IPS-20b (cell line): ENCODE measurements at regions not wholly inside any gene's neighbourhood (a gene's known extent, or its start where the extent isn't known, plus 50 kb on each side); places are given as distances from the start of the nearest gene placed in this dataset.

Experiments
- H3K27ac ChIP-seq: one replicate; pipeline ENCODE4 v1.5.1; 2013; ENCODE audit warnings: low read length
- H3K27me3 ChIP-seq: 2 replicates; pipeline ENCODE4 v1.6.1; 2013; ENCODE audit warnings: mild to moderate bottlenecking, low read length, inconsistent platforms; ENCODE audit not compliant: insufficient read depth
- H3K36me3 ChIP-seq: 2 replicates; pipeline ENCODE4 v1.6.1; 2013; ENCODE audit warnings: low read depth, mild to moderate bottlenecking, inconsistent platforms, low read length, moderate library complexity; ENCODE audit not compliant: insufficient read depth
- H3K4me1 ChIP-seq: 2 replicates; pipeline ENCODE4 v1.6.1; 2013; ENCODE audit warnings: mild to moderate bottlenecking, control low read depth, inconsistent platforms, low read length, moderate library complexity; ENCODE audit not compliant: insufficient read depth
- H3K4me3 ChIP-seq: 2 replicates; pipeline ENCODE4 v1.5.1; 2013; ENCODE audit warnings: mild to moderate bottlenecking, low read length, inconsistent platforms
- H3K9ac ChIP-seq: 2 replicates; pipeline ENCODE4 v1.6.1; 2013; ENCODE audit warnings: low read depth, mild to moderate bottlenecking, inconsistent platforms, low read length, moderate library complexity
- H3K9me3 ChIP-seq: 2 replicates; pipeline ENCODE4 v1.6.1; 2013; ENCODE audit warnings: mild to moderate bottlenecking, low read depth, low read length, inconsistent platforms; ENCODE audit not compliant: insufficient read depth

DNA sequence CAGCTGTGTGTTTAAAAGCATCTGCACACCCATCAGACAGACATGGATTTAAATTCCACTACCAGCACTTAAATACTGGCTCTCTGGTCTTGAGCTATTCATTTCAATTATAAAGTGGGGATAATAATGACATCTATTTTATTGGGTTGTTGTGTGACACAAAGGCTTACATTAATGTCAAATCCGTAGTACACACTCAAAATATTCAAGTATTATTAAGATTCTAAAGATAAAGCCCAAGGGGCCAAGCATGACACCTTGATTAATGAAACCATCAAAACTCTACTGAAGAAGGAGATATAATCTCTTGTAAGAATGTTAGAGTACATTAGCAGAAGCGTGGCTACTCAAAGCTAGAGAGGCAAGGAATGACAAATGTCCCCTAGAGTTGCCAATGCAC lies 743.0 kb downstream of the KCTD16 start:
- H3K9me3 ChIP-seq: no peaks in the 10 kb centered on the region
- no peaks in the 10 kb centered on the region for H3K4me1 ChIP-seq
- no peak overlapping the region for H3K9ac ChIP-seq
- no peak overlapping the region for H3K4me3 ChIP-seq
- H3K27me3 ChIP-seq: no peaks in the 10 kb centered on the region
- H3K36me3 ChIP-seq: no peaks in the 10 kb centered on the region
- H3K27ac ChIP-seq: no peak overlapping the region

DNA sequence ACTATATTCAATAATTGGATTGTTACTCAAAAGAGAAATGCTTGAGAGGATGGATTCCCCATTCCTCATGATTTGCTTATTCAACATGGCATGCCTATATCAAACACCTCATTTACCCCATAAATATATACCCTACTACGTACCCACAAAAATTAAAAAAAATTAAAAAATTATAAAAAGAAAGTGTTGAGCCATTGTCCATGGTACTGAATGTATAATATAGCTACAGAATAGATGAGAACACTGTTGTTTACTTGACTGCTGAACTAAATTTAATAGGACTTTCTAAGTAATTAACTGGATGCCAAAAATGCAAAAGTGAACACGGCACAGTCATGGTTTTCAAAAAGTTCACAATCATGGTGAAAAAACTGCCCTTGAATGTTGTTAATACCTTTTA lies 725.8 kb downstream of the KCTD16 start:
- Histone ChIP-seq H3K27ac (no peak overlapping the region), H3K4me3 (no peak overlapping the region), H3K4me1 (no peaks in the 10 kb centered on the region), H3K27me3 (no peaks in the 10 kb centered on the region), H3K9ac (no peak overlapping the region), H3K9me3 (no peaks in the 10 kb centered on the region), H3K36me3 (no peaks in the 10 kb centered on the region)

DNA sequence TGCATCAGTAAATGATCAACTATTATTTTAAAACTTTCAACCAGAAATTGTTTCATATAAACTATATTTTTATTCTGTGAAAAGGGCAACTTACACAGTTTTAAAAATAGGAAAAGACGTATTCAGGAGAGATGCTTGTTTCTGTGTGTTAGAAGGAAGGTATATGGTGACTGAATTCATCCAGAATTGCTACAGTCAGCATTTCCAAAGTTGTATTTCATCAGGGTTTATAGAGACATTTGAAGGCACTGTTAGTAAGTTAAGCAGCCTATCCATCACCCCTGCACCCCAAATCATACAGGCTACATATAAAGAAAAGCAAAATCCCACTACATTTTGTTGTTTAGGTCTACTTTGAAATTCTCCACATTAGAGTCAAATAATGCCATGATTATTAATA lies 716.0 kb downstream of the KCTD16 start:
- Histone ChIP-seq H3K36me3 (no peaks in the 10 kb centered on the region), H3K9ac (no peak overlapping the region), H3K9me3 (no peaks in the 10 kb centered on the region), H3K27me3 (no peaks in the 10 kb centered on the region), H3K4me3 (no peak overlapping the region), H3K4me1 (no peaks in the 10 kb centered on the region), H3K27ac (no peak overlapping the region)

DNA sequence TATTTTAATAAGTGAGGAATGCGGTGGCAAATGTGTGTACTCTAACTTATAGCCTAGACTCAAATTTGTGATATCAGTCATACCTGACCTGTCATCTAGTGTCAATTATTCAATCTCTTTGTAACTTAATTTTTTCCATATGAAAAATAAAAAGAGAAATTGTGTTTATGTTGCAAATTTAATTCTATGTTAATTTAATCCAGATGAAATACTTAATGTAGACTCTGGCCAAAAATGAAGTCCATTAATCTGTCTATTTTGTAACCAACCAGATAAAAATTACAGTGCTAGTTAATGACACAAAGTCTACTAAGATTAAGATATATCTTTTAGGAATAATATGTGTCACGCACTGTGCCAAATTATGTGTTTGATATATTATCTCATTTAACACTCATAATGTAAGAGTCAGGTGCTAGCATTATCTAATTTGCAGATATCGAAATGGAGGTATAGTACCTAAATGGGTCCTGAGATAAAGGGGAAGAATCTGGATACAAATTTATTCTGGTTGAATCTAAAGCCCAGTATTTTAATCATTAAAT lies 712.1 kb downstream of the KCTD16 start:
- H3K4me3 ChIP-seq: no peak overlapping the region
- H3K9me3 ChIP-seq: no peaks in the 10 kb centered on the region
- H3K9ac ChIP-seq: no peak overlapping the region
- no peak overlapping the region for H3K27ac ChIP-seq
- H3K4me1 ChIP-seq: no peaks in the 10 kb centered on the region
- H3K36me3 ChIP-seq: no peaks in the 10 kb centered on the region
- no peaks in the 10 kb centered on the region for H3K27me3 ChIP-seq

DNA sequence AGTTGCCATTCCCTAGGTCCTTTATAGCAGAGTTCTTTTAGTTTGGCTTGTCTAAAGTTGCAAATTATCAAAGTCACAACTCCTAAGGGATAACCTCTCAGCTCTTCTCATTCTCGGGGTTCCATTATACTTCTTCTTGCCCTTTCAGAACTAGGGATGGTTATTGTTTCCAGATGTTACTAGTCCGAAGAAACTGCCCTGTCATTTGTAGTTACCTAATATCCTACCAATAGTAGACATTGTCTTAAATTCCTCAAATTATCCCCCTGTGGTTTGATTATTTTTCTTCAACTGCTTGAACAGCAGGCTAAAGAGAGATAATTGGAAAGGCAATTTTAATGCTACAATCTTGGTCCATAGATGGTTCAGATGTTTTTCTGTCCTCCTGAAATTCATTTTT lies 709.8 kb downstream of the KCTD16 start:
- Histone ChIP-seq H3K9ac (no peak overlapping the region), H3K27me3 (no peaks in the 10 kb centered on the region), H3K4me3 (no peak overlapping the region), H3K4me1 (no peaks in the 10 kb centered on the region), H3K27ac (no peak overlapping the region), H3K9me3 (no peaks in the 10 kb centered on the region), H3K36me3 (no peaks in the 10 kb centered on the region)

DNA sequence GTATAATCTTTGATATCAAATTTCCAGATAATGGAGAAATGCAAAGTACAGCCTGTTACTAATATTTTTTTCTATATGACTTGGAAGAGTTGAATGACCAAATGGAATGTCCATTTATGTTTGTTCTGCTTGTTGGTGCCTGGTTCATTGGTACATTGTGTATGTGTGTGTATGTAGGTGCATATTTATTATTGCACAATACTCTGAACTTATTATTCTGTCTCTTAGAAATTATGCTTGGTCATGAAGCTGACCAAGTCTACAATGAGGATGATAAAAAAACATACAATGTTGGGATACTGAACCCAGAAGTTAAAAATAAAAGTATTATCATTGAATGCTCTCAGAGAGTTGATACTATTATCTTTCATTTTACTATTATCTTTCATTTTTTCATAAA lies 706.3 kb downstream of the KCTD16 start:
- Histone ChIP-seq H3K4me1 (no peaks in the 10 kb centered on the region), H3K9ac (no peak overlapping the region), H3K4me3 (no peak overlapping the region), H3K9me3 (no peaks in the 10 kb centered on the region), H3K36me3 (no peaks in the 10 kb centered on the region), H3K27ac (no peak overlapping the region), H3K27me3 (no peaks in the 10 kb centered on the region)

DNA sequence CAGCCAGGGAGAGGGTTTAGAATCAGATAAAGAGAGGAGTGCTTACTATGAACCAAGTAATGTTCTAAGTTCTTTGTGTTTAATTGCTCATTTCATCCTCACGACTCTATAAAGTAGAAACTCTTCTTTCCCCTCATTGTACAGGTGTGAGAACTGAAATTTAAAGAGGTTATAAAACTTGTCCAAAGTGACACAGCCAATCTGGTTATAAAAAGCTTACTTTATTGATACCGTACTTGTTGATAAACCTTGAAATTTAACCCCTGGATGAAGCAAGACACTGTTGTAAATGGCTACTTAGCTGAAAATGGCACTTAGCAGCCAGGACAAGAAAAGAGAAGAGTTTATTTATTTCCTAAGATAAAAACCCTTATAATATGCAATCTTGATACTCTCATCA lies 702.4 kb downstream of the KCTD16 start:
- H3K4me1 ChIP-seq: no peaks in the 10 kb centered on the region
- no peak overlapping the region for H3K27ac ChIP-seq
- no peak overlapping the region for H3K4me3 ChIP-seq
- H3K9ac ChIP-seq: no peak overlapping the region
- H3K36me3 ChIP-seq: no peaks in the 10 kb centered on the region
- no peaks in the 10 kb centered on the region for H3K27me3 ChIP-seq
- no peaks in the 10 kb centered on the region for H3K9me3 ChIP-seq

DNA sequence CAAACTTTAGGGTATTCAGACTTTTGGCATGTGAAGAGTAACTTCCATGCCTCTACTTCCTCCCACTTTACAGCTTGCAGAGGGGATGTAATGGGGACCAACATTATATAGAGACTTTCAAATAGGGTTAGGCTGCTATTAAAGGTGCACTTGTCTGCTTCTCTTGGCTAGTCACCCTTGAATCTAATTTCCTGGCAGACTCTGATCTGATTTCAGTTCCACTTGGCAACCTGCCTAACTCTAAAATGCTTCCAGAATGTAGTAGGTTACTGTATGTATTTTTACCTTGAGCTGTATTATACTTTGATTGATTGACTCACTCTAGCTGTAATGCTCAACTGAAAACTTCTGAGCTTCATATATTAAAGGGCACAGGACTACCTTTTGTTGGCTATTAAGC lies 693.4 kb downstream of the KCTD16 start:
- Histone ChIP-seq H3K9me3 (no peaks in the 10 kb centered on the region), H3K4me3 (no peak overlapping the region), H3K36me3 (no peaks in the 10 kb centered on the region), H3K4me1 (no peaks in the 10 kb centered on the region), H3K27me3 (no peaks in the 10 kb centered on the region), H3K9ac (no peak overlapping the region), H3K27ac (no peak overlapping the region)

DNA sequence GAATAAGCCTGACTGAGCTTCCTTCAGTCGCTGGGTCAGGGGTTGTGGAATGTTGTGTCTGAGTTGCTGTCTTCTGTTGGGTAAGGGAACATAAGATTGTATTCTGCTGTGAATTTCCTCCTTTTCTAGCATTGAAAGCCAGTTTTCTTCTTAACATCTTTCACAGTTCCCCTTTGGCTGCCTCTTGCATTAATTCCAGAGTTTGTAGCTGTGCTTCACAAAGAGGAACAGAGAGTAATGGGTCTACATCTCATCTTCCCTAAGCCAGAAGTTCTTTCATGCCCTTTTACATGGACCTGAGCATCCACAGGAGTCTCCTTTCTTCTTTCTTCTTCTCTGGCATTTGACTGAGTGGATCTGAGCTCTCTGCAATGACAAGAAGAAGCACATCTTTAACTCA lies 686.8 kb downstream of the KCTD16 start:
- no peak overlapping the region for H3K9ac ChIP-seq
- H3K4me1 ChIP-seq: no peaks in the 10 kb centered on the region
- no peak overlapping the region for H3K4me3 ChIP-seq
- no peaks in the 10 kb centered on the region for H3K9me3 ChIP-seq
- H3K27me3 ChIP-seq: no peaks in the 10 kb centered on the region
- H3K27ac ChIP-seq: no peak overlapping the region
- no peaks in the 10 kb centered on the region for H3K36me3 ChIP-seq

DNA sequence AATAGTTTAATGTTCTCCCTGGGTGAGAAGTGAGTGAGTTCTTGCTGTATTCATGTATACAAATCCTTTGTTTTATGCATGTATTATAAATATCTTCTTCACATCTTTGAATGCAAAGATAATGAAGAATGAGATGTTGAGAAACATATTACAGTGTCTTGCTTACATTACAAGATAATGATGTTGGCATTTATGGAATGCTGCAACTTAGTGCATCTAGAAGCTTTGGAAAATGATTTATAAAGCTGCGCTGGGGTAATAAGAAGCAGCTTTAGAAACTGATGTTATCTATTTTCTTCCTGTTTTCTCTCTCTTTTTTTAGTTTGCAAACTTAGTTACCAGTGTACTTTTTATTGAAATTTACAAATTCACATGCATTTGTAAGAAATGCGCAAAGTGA lies 673.4 kb downstream of the KCTD16 start:
- no peak overlapping the region for H3K27ac ChIP-seq

DNA sequence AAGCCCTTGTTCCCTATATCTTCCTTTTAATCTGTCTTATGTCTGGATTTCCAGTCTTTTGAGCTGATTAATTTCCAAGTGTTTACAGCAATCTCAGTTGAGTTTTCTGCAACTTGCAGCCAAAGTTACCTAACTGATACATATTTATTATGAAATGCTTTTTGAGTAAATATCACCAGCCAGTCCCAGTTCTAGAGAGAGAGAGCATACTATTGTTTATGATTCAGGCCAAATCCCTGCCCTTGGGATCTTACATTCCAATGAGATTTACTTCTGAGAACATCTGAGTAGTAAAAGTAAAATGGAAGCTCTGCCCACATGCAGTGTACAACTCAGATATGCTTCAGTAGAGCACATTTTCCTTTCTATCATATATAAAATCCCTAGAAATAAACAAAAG lies 661.7 kb downstream of the KCTD16 start:
- no peak overlapping the region for H3K9ac ChIP-seq
- H3K27ac ChIP-seq: no peak overlapping the region
- no peak overlapping the region for H3K4me3 ChIP-seq
- no peaks in the 10 kb centered on the region for H3K36me3 ChIP-seq
- H3K9me3 ChIP-seq: no peaks in the 10 kb centered on the region
- H3K27me3 ChIP-seq: no peaks in the 10 kb centered on the region
- H3K4me1 ChIP-seq: no peaks in the 10 kb centered on the region

More for the DNA sequence above, 673.4 kb downstream of the KCTD16 start:
- Histone ChIP-seq H3K4me3 (no peak overlapping the region), H3K27me3 (no peaks in the 10 kb centered on the region), H3K9me3 (no peaks in the 10 kb centered on the region), H3K4me1 (no peaks in the 10 kb centered on the region), H3K9ac (no peak overlapping the region), H3K36me3 (no peaks in the 10 kb centered on the region)

DNA sequence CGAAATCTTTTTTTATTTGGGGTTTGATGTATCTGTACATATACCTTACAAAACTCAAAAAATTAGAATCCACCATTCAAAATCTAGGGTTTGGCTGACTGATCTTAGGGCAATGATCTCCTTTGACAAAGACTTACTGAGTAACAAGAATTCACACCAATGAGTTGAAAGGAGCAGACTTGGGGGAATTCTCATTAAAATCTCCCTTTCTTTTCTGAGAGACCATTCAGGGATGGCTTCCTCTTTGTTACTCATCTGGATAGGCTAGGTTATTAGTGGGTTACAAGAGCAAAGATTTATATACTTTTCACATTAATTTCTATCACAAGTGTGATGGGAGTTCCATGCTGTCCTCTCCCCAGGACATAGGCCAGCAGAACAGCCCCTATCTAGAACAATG lies 661.0 kb downstream of the KCTD16 start:
- no peaks in the 10 kb centered on the region for H3K27me3 ChIP-seq
- H3K9ac ChIP-seq: no peak overlapping the region
- H3K27ac ChIP-seq: no peak overlapping the region
- no peak overlapping the region for H3K4me3 ChIP-seq
- H3K9me3 ChIP-seq: no peaks in the 10 kb centered on the region
- no peaks in the 10 kb centered on the region for H3K4me1 ChIP-seq
- no peaks in the 10 kb centered on the region for H3K36me3 ChIP-seq

DNA sequence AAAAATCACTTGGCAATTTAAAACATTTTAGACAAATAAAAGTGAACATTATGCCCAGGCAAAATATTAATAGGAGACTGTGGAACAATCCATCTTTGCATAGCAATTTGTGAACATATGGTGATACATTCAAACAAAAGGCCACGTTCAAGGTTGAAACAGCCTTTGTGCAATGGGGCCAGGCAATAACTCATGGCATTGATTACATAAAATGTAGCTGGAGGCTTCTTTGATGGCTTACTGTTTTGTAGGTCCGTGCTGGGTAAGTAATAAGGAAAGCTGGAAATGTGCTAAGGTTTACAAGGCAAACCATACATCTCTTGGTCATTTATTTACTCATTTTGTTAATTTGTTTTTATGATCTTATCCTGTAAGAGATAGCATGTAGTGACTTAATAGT lies 651.8 kb downstream of the KCTD16 start:
- Histone ChIP-seq H3K36me3 (no peaks in the 10 kb centered on the region), H3K27me3 (no peaks in the 10 kb centered on the region), H3K4me1 (no peaks in the 10 kb centered on the region), H3K4me3 (no peak overlapping the region), H3K9me3 (no peaks in the 10 kb centered on the region), H3K27ac (no peak overlapping the region), H3K9ac (no peak overlapping the region)
